ENCODE measurements at regions not wholly inside any gene's neighbourhood (a gene's known extent, or its start where the extent isn't known, plus 50 kb on each side); places are given as distances from the start of the nearest gene placed in this dataset.

GRCh38 chr2:105954891-105955290 is 210.2 kb downstream of the NCK2 start:
- POLR2A ChIA-PET, result interaction anchor here (0.6 to 1.0 kb wide), 2 partner anchors 28 to 62 kb away, joined by 3 read pairs; no protein-coding TSS in a partner anchor
- CTCF ChIA-PET, result interaction anchor here (1.1 kb wide), 2 partner anchors 26 to 378 kb away, joined by 3 to 4 read pairs; no protein-coding TSS in a partner anchor
- DNase-seq, result no peak
- Mint-ChIP-seq H3K36me3 (ENCODE audit: low read depth) (peaks cover 2% of the 10 kb centered on the region), H3K27me3 (ENCODE audit: low read depth) (no peaks in the 10 kb centered on the region), H3K27ac (no peak overlapping the region), H3K4me3 (no peak overlapping the region), H3K9me3 (ENCODE audit: insufficient read depth) (no peaks in the 10 kb centered on the region), H3K4me1 (ENCODE audit: low read depth) (peaks cover 39% of the 10 kb centered on the region)
- no peak for ATAC-seq

GRCh38 chr2:105953942-105954341 is 209.2 kb downstream of the NCK2 start:
- H3K4me1 Mint-ChIP-seq (ENCODE audit: low read depth), result peaks cover 41% of the 10 kb centered on the region
- ChIA-PET POLR2A (no interaction called here), CTCF (interaction anchor here (0.8 to 1.1 kb wide), 2 partner anchors 135 to 377 kb away, joined by 3 to 4 read pairs; no protein-coding TSS in a partner anchor)
- no peak overlapping the region for H3K27ac Mint-ChIP-seq
- H3K9me3 Mint-ChIP-seq (ENCODE audit: insufficient read depth), result no peaks in the 10 kb centered on the region
- no peaks in the 10 kb centered on the region for H3K27me3 Mint-ChIP-seq (ENCODE audit: low read depth)
- no peak for DNase-seq
- no peak overlapping the region for H3K4me3 Mint-ChIP-seq
- no peak for ATAC-seq
- H3K36me3 Mint-ChIP-seq (ENCODE audit: low read depth), result peaks cover 2% of the 10 kb centered on the region

- peaks cover 2% of the 10 kb centered on the region for H3K36me3 Mint-ChIP-seq (ENCODE audit: low read depth)
- peaks cover 41% of the 10 kb centered on the region for H3K4me1 Mint-ChIP-seq (ENCODE audit: low read depth)
- DNase-seq (no peak), ATAC-seq (no peak)
- no peaks in the 10 kb centered on the region for H3K27me3 Mint-ChIP-seq (ENCODE audit: low read depth)
- H3K9me3 Mint-ChIP-seq (ENCODE audit: insufficient read depth), result no peaks in the 10 kb centered on the region
- ChIA-PET POLR2A (no interaction called here), CTCF (interaction anchor here (1.3 kb wide), 1 partner anchor 143 kb away, joined by 3 read pairs; no protein-coding TSS in a partner anchor)
- peak overlapping the region; percentile 5 for H3K27ac Mint-ChIP-seq
- no peak overlapping the region for H3K4me3 Mint-ChIP-seq
These were observed 207.4 kb downstream of the NCK2 start for GRCh38 chr2:105952131-105952530.

- Mint-ChIP-seq H3K27ac (no peak overlapping the region), H3K4me1 (ENCODE audit: low read depth) (peaks cover 41% of the 10 kb centered on the region), H3K36me3 (ENCODE audit: low read depth) (peaks cover 2% of the 10 kb centered on the region), H3K27me3 (ENCODE audit: low read depth) (no peaks in the 10 kb centered on the region), H3K9me3 (ENCODE audit: insufficient read depth) (no peaks in the 10 kb centered on the region), H3K4me3 (no peak overlapping the region)
- DNase-seq (no peak), ATAC-seq (no peak)
- ChIA-PET CTCF (interaction anchor here (1.3 kb wide), 1 partner anchor 144 kb away, joined by 3 read pairs; no protein-coding TSS in a partner anchor), POLR2A (no interaction called here)
These were observed 206.6 kb downstream of the NCK2 start for GRCh38 chr2:105951384-105951694.

GRCh38 chr2:105950521-105951383 is 206.0 kb downstream of the NCK2 start:
- CTCF ChIA-PET, result no interaction called here
- Mint-ChIP-seq H3K9me3 (ENCODE audit: insufficient read depth) (no peaks in the 10 kb centered on the region), H3K4me1 (ENCODE audit: low read depth) (peaks cover 41% of the 10 kb centered on the region), H3K36me3 (ENCODE audit: low read depth) (peaks cover 2% of the 10 kb centered on the region), H3K27me3 (ENCODE audit: low read depth) (no peaks in the 10 kb centered on the region), H3K27ac (peak overlapping the region; percentile 14), H3K4me3 (no peak overlapping the region)
- POLR2A ChIA-PET, result no interaction called here
- DNase-seq (no peak), ATAC-seq (no peak)

GRCh38 chr2:105943977-105944376 is 199.3 kb downstream of the NCK2 start:
- CTCF ChIA-PET, result no interaction called here
- Mint-ChIP-seq H3K4me3 (no peak overlapping the region), H3K9me3 (ENCODE audit: insufficient read depth) (peaks cover 9% of the 10 kb centered on the region), H3K27me3 (ENCODE audit: low read depth) (no peaks in the 10 kb centered on the region), H3K27ac (no peak overlapping the region), H3K36me3 (ENCODE audit: low read depth) (peaks cover 4% of the 10 kb centered on the region), H3K4me1 (ENCODE audit: low read depth) (no peaks in the 10 kb centered on the region)
- no peak for DNase-seq
- POLR2A ChIA-PET, result no interaction called here
- ATAC-seq, result no peak
